Esophagus muscularis mucosa (tissue), 3 donors: ENCODE measurements at regions not wholly inside any gene's neighbourhood (a gene's known extent, or its start where the extent isn't known, plus 50 kb on each side); places are given as distances from the start of the nearest gene placed in this dataset.

Experiments
- CTCF ChIP-seq, 3 experiments: fragments of 200-600 bp in 2 of 3; fragments of 450-650 bp in 1 of 3; sonication (generic) in 2 of 3; IDR thresholded peaks; one replicate each; pipeline ENCODE4 v1.5.1; 2017 to 2019; ENCODE audit warnings: antibody characterized with exemption in 3 of 3, mild to moderate bottlenecking in 2 of 3, moderate library complexity in 1 of 3
- POLR2A ChIP-seq: fragments of 450-650 bp; IDR thresholded peaks from one replicate; pipeline ENCODE4 v1.6.1; 2017; ENCODE audit warnings: antibody characterized with exemption, moderate library complexity, mild to moderate bottlenecking, low read depth

- TF ChIP-seq CTCF (IDR thresholded peaks at IDR 0.05): no peak
- no peak for TF ChIP-seq POLR2A
These were observed 177.7 kb upstream of the GORAB start for GRCh38 chr1:170354246-170354645.
